ENCODE measurements at regions not wholly inside any gene's neighbourhood (a gene's known extent, or its start where the extent isn't known, plus 50 kb on each side); places are given as distances from the start of the nearest gene placed in this dataset.

GRCh38 chr18:34620258-34620861 lies 89.7 kb upstream of the DTNA start:
- H3K36me3 ChIP-seq (ENCODE audit: control insufficient read depth in 2 of 4, insufficient read depth in 4 of 4, low read length in 3 of 4) = peaks cover 0 to 3% (median 0%) of the 10 kb centered on the region in 4 experiments; a peak in 2 of 8 replicates
- no peak overlapping the region for H3K14ac ChIP-seq (ENCODE audit: insufficient read length)
- 90% methylated on average over 5 of the region's 5 CpGs; no CpG with 5 or more reads in 1 of the 2 experiments for WGBS, 2 experiments (ENCODE audit: extremely low coverage in 1 of 2, insufficient coverage in 1 of 2, insufficient read length in 1 of 2, insufficient replicate concordance in 2 of 2, low coverage in 1 of 2, low lambda C conversion rate in 2 of 2, missing lambda C conversion rate in 1 of 2)
- H3K4me3 ChIP-seq (ENCODE audit: extremely low read depth in 1 of 4, insufficient read depth in 2 of 4, low read depth in 3 of 4, low read length in 4 of 4) = no peak overlapping the region
- no peak overlapping the region for H4K91ac ChIP-seq (replicated peaks; ENCODE audit: insufficient read length, low read length)
- H3K79me2 ChIP-seq (ENCODE audit: control insufficient read depth in 1 of 2, insufficient read depth in 2 of 2, low read length in 2 of 2) = no peaks in the 10 kb centered on the region
- no peak overlapping the region for H2BK20ac ChIP-seq (ENCODE audit: low read length)
- H3K4ac ChIP-seq (replicated peaks; ENCODE audit: insufficient read length, low read depth, low read length) = no peak overlapping the region
- H3K18ac ChIP-seq (ENCODE audit: extremely low read depth, low read length) = no peak overlapping the region
- no peaks in the 10 kb centered on the region for H3K23me2 ChIP-seq (ENCODE audit: low read depth, low read length)
- no peak overlapping the region for H4K5ac ChIP-seq (ENCODE audit: insufficient read length, low read depth, low read length)
- no peaks in the 10 kb centered on the region for H3K4me1 ChIP-seq (replicated peaks in 1 of 4; ENCODE audit: control insufficient read depth in 3 of 4, insufficient read depth in 4 of 4, low read length in 3 of 4)
- H3K4me2 ChIP-seq (ENCODE audit: insufficient read depth in 1 of 2, low read depth in 2 of 2, low read length in 2 of 2) = no peak overlapping the region
- H4K8ac ChIP-seq (ENCODE audit: extremely low read depth, insufficient read depth, low read length) = no peak overlapping the region
- no peaks in the 10 kb centered on the region for H4K20me1 ChIP-seq (replicated peaks in 1 of 2; ENCODE audit: control insufficient read depth in 1 of 2, insufficient read depth in 2 of 2, low read length in 2 of 2)
- H3K9me3 ChIP-seq (ENCODE audit: insufficient read depth in 2 of 2, low read depth in 1 of 2, low read length in 1 of 2) = peaks cover 0 to 8% of the 10 kb centered on the region in 2 experiments; a peak in 2 of 4 replicates
- H2AK5ac ChIP-seq (ENCODE audit: low read depth, low read length) = no peak overlapping the region
- ChIA-PET POLR2A (ENCODE audit: partially characterized antibody) (no interaction called here), CTCF (ENCODE audit: partially characterized antibody) (interaction anchor here (1.5 kb wide), 1 partner anchor 37 kb away, joined by 6 read pairs; no protein-coding TSS in a partner anchor)
- H2AFZ ChIP-seq (ENCODE audit: low read length) = no peak overlapping the region
- H3K9ac ChIP-seq (replicated peaks in 1 of 4; ENCODE audit: extremely low read depth in 1 of 4, low read depth in 3 of 4, low read length in 3 of 4) = no peak overlapping the region
- no peaks in the 10 kb centered on the region for H3K27me3 ChIP-seq (replicated peaks in 1 of 4; ENCODE audit: control insufficient read depth in 3 of 4, extremely low read depth in 1 of 4, insufficient read depth in 3 of 4, low read length in 3 of 4)
- no peak overlapping the region for H3K56ac ChIP-seq (replicated peaks; ENCODE audit: insufficient read length, low read depth, low read length)
- no peak overlapping the region for H2BK15ac ChIP-seq (ENCODE audit: low read length)
- H3K23ac ChIP-seq (ENCODE audit: insufficient read length) = no peak overlapping the region
- no peak overlapping the region for H2BK5ac ChIP-seq (ENCODE audit: low read depth, low read length)
- FAIRE-seq = no peak
- no peaks in the 10 kb centered on the region for H3K79me1 ChIP-seq (ENCODE audit: low read depth, low read length)
- DNase-seq (ENCODE audit: low read depth in 1 of 2, low spot score in 2 of 2) = no peak
- H3K27ac ChIP-seq (ENCODE audit: low read depth, low read length) = no peak overlapping the region
- no peak overlapping the region for H2BK12ac ChIP-seq (ENCODE audit: low read depth, low read length)
- no peak overlapping the region for H2BK120ac ChIP-seq (replicated peaks; ENCODE audit: low read depth, low read length)
- TF ChIP-seq NRF1 (IDR thresholded peaks at IDR 0.05; ENCODE audit: low read depth, low read length) = no peak
- TF ChIP-seq BCL11A (IDR thresholded peaks at IDR 0.05; ENCODE audit: low read depth in 2 of 2, low read length in 2 of 2) = no peak
